ENCODE measurements at regions not wholly inside any gene's neighbourhood (a gene's known extent, or its start where the extent isn't known, plus 50 kb on each side); places are given as distances from the start of the nearest gene placed in this dataset.

DNA sequence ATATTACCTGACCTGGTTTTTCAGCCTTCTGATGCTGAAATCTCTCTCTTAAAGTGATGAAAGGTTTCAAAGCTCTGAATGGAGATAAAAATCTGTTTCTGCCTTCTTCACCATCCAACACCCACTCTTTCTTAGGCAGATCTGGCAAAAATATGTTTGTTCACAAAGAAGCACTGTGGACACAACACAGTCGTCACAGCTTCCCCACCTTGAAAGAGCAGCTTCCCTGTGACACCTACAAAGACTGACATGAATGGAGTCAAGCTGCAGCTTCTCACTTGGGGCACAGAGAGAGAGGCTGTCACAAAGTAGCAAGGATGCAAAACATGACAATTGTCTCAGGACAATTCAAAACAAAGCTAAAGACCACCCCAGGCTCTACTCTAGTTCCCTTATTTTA is 86.5 kb downstream of the ICOS start:
- no peak overlapping the region for H3K4me3 ChIP-seq (ENCODE audit: low read length)
- H3K4me1 ChIP-seq (ENCODE audit: low read length), result peaks cover 29% of the 10 kb centered on the region
- H3K27me3 ChIP-seq (replicated peaks; ENCODE audit: insufficient read depth, low read length), result no peaks in the 10 kb centered on the region
- no peaks in the 10 kb centered on the region for H3K9me2 ChIP-seq (replicated peaks; ENCODE audit: insufficient read depth, low read length)
- H3K27ac ChIP-seq (ENCODE audit: low read length), result no peak overlapping the region
- no peak overlapping the region for H3K9ac ChIP-seq (ENCODE audit: low read length)
- no peaks in the 10 kb centered on the region for H3K36me3 ChIP-seq (replicated peaks; ENCODE audit: insufficient read depth, low read length)
- H2AFZ ChIP-seq (ENCODE audit: low read length), result no peak overlapping the region
- TF ChIP-seq EZH2phosphoT487 (IDR thresholded peaks at IDR 0.05; ENCODE audit: low read length) (no peak), EZH2 (optimal IDR thresholded peaks at IDR 0.05; ENCODE audit: low read depth, low read length) (no peak)
- TF ChIP-seq, protein P1, sequence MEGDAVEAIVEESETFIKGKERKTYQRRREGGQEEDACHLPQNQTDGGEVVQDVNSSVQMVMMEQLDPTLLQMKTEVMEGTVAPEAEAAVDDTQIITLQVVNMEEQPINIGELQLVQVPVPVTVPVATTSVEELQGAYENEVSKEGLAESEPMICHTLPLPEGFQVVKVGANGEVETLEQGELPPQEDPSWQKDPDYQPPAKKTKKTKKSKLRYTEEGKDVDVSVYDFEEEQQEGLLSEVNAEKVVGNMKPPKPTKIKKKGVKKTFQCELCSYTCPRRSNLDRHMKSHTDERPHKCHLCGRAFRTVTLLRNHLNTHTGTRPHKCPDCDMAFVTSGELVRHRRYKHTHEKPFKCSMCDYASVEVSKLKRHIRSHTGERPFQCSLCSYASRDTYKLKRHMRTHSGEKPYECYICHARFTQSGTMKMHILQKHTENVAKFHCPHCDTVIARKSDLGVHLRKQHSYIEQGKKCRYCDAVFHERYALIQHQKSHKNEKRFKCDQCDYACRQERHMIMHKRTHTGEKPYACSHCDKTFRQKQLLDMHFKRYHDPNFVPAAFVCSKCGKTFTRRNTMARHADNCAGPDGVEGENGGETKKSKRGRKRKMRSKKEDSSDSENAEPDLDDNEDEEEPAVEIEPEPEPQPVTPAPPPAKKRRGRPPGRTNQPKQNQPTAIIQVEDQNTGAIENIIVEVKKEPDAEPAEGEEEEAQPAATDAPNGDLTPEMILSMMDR (IDR thresholded peaks at IDR 0.05; ENCODE audit: low read length), result no peak
- no peaks in the 10 kb centered on the region for H3K9me3 ChIP-seq (replicated peaks; ENCODE audit: insufficient read depth, low read length)
- H4K20me1 ChIP-seq (ENCODE audit: insufficient read depth, low read length), result no peaks in the 10 kb centered on the region
- no peak for DNase-seq
- no peaks in the 10 kb centered on the region for H3K79me2 ChIP-seq (ENCODE audit: low read length)
- H3K4me2 ChIP-seq (ENCODE audit: low read depth, low read length), result no peak overlapping the region
- H3F3A ChIP-seq (ENCODE audit: insufficient read depth, low read length), result no peaks in the 10 kb centered on the region

DNA sequence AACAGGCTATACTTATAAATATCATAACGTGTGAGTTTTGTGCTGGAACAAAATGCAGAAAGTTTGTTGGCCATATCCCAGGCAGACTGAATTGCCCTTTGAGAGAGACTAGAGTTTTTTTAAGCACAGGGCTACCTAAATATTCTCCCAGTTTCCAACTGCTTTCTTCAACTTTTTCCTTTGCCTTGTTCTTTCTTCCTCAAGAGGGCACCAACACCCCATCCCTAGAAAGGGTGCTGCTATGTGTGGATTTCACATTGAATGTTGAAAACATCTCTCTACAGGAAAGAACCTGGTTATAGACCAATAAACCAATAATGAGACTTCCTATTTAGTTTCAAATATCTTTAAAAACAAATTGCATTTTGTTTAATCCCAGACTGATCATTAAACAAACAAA is 87.9 kb downstream of the ICOS start:
- peak; percentile 66 for DNase-seq
- no peaks in the 10 kb centered on the region for H3K9me2 ChIP-seq (replicated peaks; ENCODE audit: insufficient read depth, low read length)
- no peak overlapping the region for H3K9ac ChIP-seq (ENCODE audit: low read length)
- TF ChIP-seq, protein P1 (IDR thresholded peaks at IDR 0.05; ENCODE audit: low read length), result peak; percentile 89
- no peak for TF ChIP-seq EZH2phosphoT487 (IDR thresholded peaks at IDR 0.05; ENCODE audit: low read length)
- no peak for TF ChIP-seq EZH2 (optimal IDR thresholded peaks at IDR 0.05; ENCODE audit: low read depth, low read length)
- H2AFZ ChIP-seq (ENCODE audit: low read length), result no peak overlapping the region
- H3F3A ChIP-seq (ENCODE audit: insufficient read depth, low read length), result no peaks in the 10 kb centered on the region
- H3K4me3 ChIP-seq (ENCODE audit: low read length), result no peak overlapping the region
- H3K9me3 ChIP-seq (replicated peaks; ENCODE audit: insufficient read depth, low read length), result no peaks in the 10 kb centered on the region
- no peaks in the 10 kb centered on the region for H3K79me2 ChIP-seq (ENCODE audit: low read length)
- H3K4me1 ChIP-seq (ENCODE audit: low read length), result peaks cover 31% of the 10 kb centered on the region
- H3K36me3 ChIP-seq (replicated peaks; ENCODE audit: insufficient read depth, low read length), result no peaks in the 10 kb centered on the region
- H3K27me3 ChIP-seq (replicated peaks; ENCODE audit: insufficient read depth, low read length), result no peaks in the 10 kb centered on the region
- no peak overlapping the region for H3K27ac ChIP-seq (ENCODE audit: low read length)
- H3K4me2 ChIP-seq (ENCODE audit: low read depth, low read length), result no peak overlapping the region
- H4K20me1 ChIP-seq (ENCODE audit: insufficient read depth, low read length), result no peaks in the 10 kb centered on the region

DNA sequence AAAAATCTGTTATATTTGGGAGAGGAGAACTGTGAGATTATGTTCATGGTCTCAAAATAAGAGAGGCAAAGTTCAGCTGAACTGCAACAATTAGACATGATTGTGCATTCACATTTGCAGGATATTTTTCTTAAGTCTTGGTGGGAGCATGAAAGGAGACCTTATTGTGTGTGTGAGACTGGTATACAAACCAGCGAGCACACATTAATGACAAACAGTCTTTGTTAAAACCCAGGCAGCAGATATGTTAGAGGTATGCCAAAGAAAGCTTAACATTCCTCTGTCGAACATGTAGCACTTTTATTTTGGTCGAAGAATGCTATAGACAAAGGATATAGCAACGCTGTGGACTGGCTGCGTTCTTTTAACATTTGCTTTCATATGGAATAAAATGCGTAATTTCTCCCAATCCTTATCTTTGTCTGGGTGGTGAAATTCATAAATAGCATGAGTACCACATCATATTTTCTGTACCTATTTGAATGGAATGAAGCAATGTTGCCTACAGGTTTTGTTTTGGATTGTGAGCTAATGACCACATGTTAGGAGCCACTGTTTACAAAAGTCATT is 88.4 kb downstream of the ICOS start:
- Histone ChIP-seq H3K9ac (ENCODE audit: low read length) (no peak overlapping the region), H4K20me1 (ENCODE audit: insufficient read depth, low read length) (no peaks in the 10 kb centered on the region)

More for the DNA sequence above, 88.4 kb downstream of the ICOS start:
- Histone ChIP-seq H3K27ac (ENCODE audit: low read length) (no peak overlapping the region), H3K9me3 (replicated peaks; ENCODE audit: insufficient read depth, low read length) (no peaks in the 10 kb centered on the region), H3K27me3 (replicated peaks; ENCODE audit: insufficient read depth, low read length) (no peaks in the 10 kb centered on the region), H3K9me2 (replicated peaks; ENCODE audit: insufficient read depth, low read length) (no peaks in the 10 kb centered on the region), H3K4me1 (ENCODE audit: low read length) (peaks cover 31% of the 10 kb centered on the region), H3K4me2 (ENCODE audit: low read depth, low read length) (no peak overlapping the region), H3K4me3 (ENCODE audit: low read length) (no peak overlapping the region), H3K36me3 (replicated peaks; ENCODE audit: insufficient read depth, low read length) (no peaks in the 10 kb centered on the region), H3K79me2 (ENCODE audit: low read length) (no peaks in the 10 kb centered on the region), H3F3A (ENCODE audit: insufficient read depth, low read length) (no peaks in the 10 kb centered on the region), H2AFZ (ENCODE audit: low read length) (no peak overlapping the region)
- no peak for TF ChIP-seq EZH2 (optimal IDR thresholded peaks at IDR 0.05; ENCODE audit: low read depth, low read length)
- no peak for TF ChIP-seq EZH2phosphoT487 (IDR thresholded peaks at IDR 0.05; ENCODE audit: low read length)
- TF ChIP-seq, protein P1 (IDR thresholded peaks at IDR 0.05; ENCODE audit: low read length), result no peak
- no peak for DNase-seq
